GM19328 (cell line): ENCODE measurements at regions not wholly inside any gene's neighbourhood (a gene's known extent, or its start where the extent isn't known, plus 50 kb on each side); places are given as distances from the start of the nearest gene placed in this dataset.
"Not testable (repeated sequence)": the region's sequence is repeated elsewhere in the genome, so short reads cannot be mapped to it uniquely, and the experiment has no call there.

Experiments
- ATAC-seq: cut with Tn5 transposase; IDR thresholded peaks from one replicate; pipeline ENCODE4 v1.9.1; 2021; ENCODE audit warnings: mild to moderate bottlenecking, moderate library complexity; ENCODE audit not compliant: unreplicated experiment

- ATAC-seq = no peak
Observed at GRCh38 chr1:53398576-53399365, 60.4 kb upstream of the DMRTB1 start.

- not testable (repeated sequence) for ATAC-seq
Observed at GRCh38 chr1:53399370-53400133, 59.6 kb upstream of the DMRTB1 start.

- ATAC-seq = no peak
Observed at GRCh38 chr1:53400761-53401674, 58.2 kb upstream of the DMRTB1 start.

- no peak for ATAC-seq
Observed at GRCh38 chr1:53401813-53402745, 57.1 kb upstream of the DMRTB1 start.

GRCh38 chr1:53402891-53403655 is 56.1 kb upstream of the DMRTB1 start:
- ATAC-seq = no peak

GRCh38 chr1:53405737-53406136 is 53.5 kb upstream of the DMRTB1 start:
- no peak for ATAC-seq

GRCh38 chr1:53406551-53407235 is 52.5 kb upstream of the DMRTB1 start:
- ATAC-seq = no peak

GRCh38 chr1:53408013-53408754 is 51.0 kb upstream of the DMRTB1 start:
- ATAC-seq = no peak

- ATAC-seq = no peak
Observed at GRCh38 chr1:53408755-53409129, 50.5 kb upstream of the DMRTB1 start.

- no peak for ATAC-seq
Observed at GRCh38 chr1:53409233-53409632, 50.0 kb upstream of the DMRTB1 start.
